Cardiac muscle cell (in vitro differentiated cells and primary cell): ENCODE measurements at regions not wholly inside any gene's neighbourhood (a gene's known extent, or its start where the extent isn't known, plus 50 kb on each side); places are given as distances from the start of the nearest gene placed in this dataset.
A peak's percentile ranks its signal among the peaks of the same experiment; 100 is the strongest.

Experiments
- DNase-seq, 2 donors: peaks; one replicate each; pipeline versions ENCODE4 v3.0.0 to v3.0.0-alpha.2; 2010 to 2017; ENCODE audit warnings: low read depth in 1 of 2, low spot score in 1 of 2
- H3K27ac ChIP-seq: fragments of 200-600 bp; sonication (generic); 2 replicates; pipeline ENCODE4 v1.5.1; 2016
- H3K27me3 ChIP-seq: fragments of 200-600 bp; sonication (generic); 2 replicates; pipeline ENCODE4 v1.6.0; 2016; ENCODE audit warnings: control low read depth
- H3K36me3 ChIP-seq: fragments of 200-600 bp; sonication (generic); 2 replicates; pipeline ENCODE4 v1.5.1; 2016; ENCODE audit warnings: control low read depth
- H3K4me1 ChIP-seq: fragments of 200-600 bp; sonication (generic); 2 replicates; pipeline ENCODE4 v1.8.1; 2017; ENCODE audit warnings: low read depth, mild to moderate bottlenecking, mixed run types
- H3K4me3 ChIP-seq: fragments of 200-600 bp; sonication (generic); 2 replicates; pipeline ENCODE4 v1.5.1; 2016; ENCODE audit warnings: mild to moderate bottlenecking
- H3K9me3 ChIP-seq: fragments of 200-600 bp; sonication (generic); 2 replicates; pipeline ENCODE4 v1.5.1; 2017; ENCODE audit warnings: low read depth, mild to moderate bottlenecking, control low read depth
- TF ChIP-seq, protein P1 (sequence below): IDR thresholded peaks from 2 replicates; pipeline ENCODE4 v1.5.1; 2012; ENCODE audit warnings: low read depth, mild to moderate bottlenecking, low read length

DNA sequence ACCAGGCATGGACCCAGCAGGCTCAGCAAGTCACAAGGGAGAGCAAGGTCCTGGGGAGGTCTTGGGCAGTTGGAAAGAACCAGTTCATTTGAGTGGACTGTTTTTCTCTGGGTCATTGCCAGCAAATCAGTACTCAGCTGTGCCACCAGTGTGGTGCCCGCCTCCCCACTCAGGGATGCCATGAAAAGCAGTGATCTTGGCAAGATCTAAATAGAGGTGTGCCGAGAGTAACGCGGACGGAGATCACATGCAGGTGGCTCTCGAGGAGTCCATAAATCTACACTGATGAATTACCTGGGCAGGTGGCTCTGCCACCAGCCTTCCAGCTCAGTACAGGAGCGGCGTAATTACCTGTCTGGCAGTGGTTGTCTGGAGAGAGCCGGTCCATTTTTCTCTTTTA lies 642.2 kb downstream of the PTPRU start:
- no peak overlapping the region for H3K27ac ChIP-seq
- no peaks in the 10 kb centered on the region for H3K4me1 ChIP-seq
- TF ChIP-seq, protein P1, sequence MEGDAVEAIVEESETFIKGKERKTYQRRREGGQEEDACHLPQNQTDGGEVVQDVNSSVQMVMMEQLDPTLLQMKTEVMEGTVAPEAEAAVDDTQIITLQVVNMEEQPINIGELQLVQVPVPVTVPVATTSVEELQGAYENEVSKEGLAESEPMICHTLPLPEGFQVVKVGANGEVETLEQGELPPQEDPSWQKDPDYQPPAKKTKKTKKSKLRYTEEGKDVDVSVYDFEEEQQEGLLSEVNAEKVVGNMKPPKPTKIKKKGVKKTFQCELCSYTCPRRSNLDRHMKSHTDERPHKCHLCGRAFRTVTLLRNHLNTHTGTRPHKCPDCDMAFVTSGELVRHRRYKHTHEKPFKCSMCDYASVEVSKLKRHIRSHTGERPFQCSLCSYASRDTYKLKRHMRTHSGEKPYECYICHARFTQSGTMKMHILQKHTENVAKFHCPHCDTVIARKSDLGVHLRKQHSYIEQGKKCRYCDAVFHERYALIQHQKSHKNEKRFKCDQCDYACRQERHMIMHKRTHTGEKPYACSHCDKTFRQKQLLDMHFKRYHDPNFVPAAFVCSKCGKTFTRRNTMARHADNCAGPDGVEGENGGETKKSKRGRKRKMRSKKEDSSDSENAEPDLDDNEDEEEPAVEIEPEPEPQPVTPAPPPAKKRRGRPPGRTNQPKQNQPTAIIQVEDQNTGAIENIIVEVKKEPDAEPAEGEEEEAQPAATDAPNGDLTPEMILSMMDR: no peak
- no peaks in the 10 kb centered on the region for H3K9me3 ChIP-seq
- no peaks in the 10 kb centered on the region for H3K36me3 ChIP-seq
- DNase-seq: no peak
- no peak overlapping the region for H3K4me3 ChIP-seq
- H3K27me3 ChIP-seq: peaks cover 9% of the 10 kb centered on the region

DNA sequence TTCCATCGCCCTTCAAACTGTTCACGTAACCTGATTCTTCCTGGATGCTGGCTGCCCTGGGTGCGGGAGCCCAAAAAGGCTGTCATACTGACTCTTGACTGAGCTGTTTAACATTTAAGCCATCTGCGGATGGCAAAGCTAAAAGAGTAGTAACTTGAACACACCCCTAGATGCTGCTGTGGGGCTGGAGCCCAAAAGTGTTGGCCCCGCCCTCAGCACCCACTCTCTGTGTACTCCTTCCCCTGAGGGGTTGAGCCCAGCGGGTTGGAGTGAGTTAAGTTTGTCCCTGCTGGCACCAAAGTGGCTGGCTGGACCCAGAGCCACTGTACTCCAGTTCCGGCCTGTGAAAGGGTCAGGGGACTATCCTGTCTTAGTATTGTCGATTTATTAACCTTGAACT lies 640.6 kb downstream of the PTPRU start:
- Histone ChIP-seq H3K27me3 (peaks cover 8% of the 10 kb centered on the region), H3K36me3 (no peaks in the 10 kb centered on the region), H3K9me3 (no peaks in the 10 kb centered on the region), H3K27ac (no peak overlapping the region), H3K4me1 (no peaks in the 10 kb centered on the region), H3K4me3 (no peak overlapping the region)
- TF ChIP-seq, protein P1: no peak
- DNase-seq: no peak

DNA sequence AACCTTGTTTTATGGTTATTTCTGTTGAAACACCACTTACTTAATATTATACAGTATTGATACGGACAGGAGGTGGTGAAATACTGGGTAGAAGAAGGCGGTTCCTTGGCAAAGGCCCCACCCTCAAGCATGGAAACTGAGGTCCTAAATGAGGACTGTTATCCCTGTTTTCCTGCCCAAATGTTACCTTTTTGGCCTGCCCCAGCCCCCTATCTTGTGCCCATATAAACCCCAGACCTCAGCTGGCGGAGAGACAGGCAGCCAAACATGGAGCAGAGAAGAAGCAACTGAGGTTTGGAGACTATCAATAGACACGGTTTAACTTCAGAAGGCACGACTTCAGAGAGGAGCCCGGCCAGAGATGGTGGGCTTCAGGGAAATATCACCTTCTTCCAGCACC lies 640.1 kb downstream of the PTPRU start:
- H3K4me3 ChIP-seq: no peak overlapping the region
- H3K27me3 ChIP-seq: peaks cover 3% of the 10 kb centered on the region
- DNase-seq: no peak
- H3K9me3 ChIP-seq: no peaks in the 10 kb centered on the region
- no peaks in the 10 kb centered on the region for H3K4me1 ChIP-seq
- no peak overlapping the region for H3K27ac ChIP-seq
- no peaks in the 10 kb centered on the region for H3K36me3 ChIP-seq
- TF ChIP-seq, protein P1: no peak

DNA sequence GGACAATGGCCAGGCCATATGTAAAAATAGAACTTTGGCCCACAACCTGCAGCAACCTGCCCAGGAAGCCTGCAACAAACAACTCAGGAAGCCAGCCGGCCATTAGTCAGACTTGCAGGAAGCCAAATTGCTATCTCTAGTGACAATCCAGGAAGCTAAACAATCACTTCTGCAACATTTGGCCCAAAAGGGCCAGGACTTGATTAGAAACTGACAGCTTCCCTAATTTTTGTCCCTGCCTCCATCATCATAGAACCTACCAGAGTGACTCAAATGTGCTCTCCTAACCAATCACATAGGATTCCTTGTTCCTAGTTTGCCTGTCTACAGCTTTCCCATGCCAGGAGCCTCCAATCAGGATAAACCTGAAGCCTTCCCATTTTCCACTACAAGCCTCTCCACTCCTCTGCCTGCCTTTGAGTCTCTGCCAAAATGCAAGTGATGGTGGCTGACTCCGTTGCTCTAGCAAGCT lies 639.3 kb downstream of the PTPRU start:
- Histone ChIP-seq H3K27ac (no peak overlapping the region), H3K27me3 (peaks cover 3% of the 10 kb centered on the region), H3K9me3 (no peaks in the 10 kb centered on the region), H3K4me1 (no peaks in the 10 kb centered on the region), H3K36me3 (no peaks in the 10 kb centered on the region), H3K4me3 (no peak overlapping the region)
- peak in 1 of 2 donors; percentile 15 for DNase-seq
- TF ChIP-seq, protein P1: no peak

DNA sequence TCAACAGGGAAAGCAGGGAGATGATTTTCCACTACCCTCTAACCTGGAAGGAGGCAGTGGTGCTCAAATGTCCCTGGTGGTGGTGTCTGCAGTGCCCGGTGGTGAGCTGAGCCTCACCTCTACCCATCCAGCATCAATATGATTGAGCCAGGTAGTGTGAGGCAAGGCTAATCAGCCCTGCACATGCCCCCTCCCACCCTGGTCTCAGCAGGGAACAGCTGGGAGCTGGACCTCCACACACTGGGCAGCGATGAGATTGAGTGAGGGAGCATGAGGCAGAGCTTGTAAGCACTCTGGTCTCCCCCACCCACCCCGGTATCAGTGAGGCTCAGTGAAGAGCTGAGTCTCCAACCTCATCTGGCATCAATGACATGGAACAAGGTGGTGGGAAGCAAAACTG lies 634.3 kb downstream of the PTPRU start:
- H3K4me1 ChIP-seq: peaks cover 6% of the 10 kb centered on the region
- no peak for DNase-seq
- no peaks in the 10 kb centered on the region for H3K9me3 ChIP-seq
- no peak overlapping the region for H3K27ac ChIP-seq
- H3K4me3 ChIP-seq: no peak overlapping the region
- no peaks in the 10 kb centered on the region for H3K36me3 ChIP-seq
- no peaks in the 10 kb centered on the region for H3K27me3 ChIP-seq
- TF ChIP-seq, protein P1: no peak

DNA sequence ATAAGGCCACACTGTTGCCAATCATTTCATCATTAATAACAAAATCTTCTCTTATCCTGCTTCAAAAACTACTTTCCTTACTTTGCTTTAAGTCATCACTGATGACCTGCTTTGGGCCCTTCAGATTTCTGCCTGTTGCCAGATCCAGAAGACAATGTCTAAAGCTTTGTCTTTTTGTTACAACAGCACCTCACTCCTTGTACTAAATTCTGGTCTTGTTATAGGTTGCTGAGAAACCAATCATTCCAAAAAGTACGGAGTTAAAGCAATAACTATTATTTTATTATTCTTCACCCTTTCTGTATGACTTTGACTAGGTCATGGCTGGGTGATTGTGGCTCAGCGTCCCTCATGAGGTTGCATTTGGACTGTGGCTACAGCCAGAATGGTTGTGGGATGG lies 633.5 kb downstream of the PTPRU start:
- no peak for DNase-seq
- H3K4me1 ChIP-seq: peaks cover 11% of the 10 kb centered on the region
- H3K9me3 ChIP-seq: no peaks in the 10 kb centered on the region
- H3K4me3 ChIP-seq: no peak overlapping the region
- no peaks in the 10 kb centered on the region for H3K36me3 ChIP-seq
- H3K27ac ChIP-seq: no peak overlapping the region
- TF ChIP-seq, protein P1: no peak
- H3K27me3 ChIP-seq: no peaks in the 10 kb centered on the region
